ENCODE measurements at regions not wholly inside any gene's neighbourhood (a gene's known extent, or its start where the extent isn't known, plus 50 kb on each side); places are given as distances from the start of the nearest gene placed in this dataset.

GRCh38 chr16:80199614-80200013 lies 341.2 kb upstream of the DYNLRB2 start:
- no peak for TF ChIP-seq CTCF (IDR thresholded peaks at IDR 0.05; ENCODE audit: unreplicated experiment)
- DNase-seq (ENCODE audit: low spot score in 2 of 2, unreplicated experiment in 2 of 2), result no peak
- Mint-ChIP-seq H3K4me1 (no peaks in the 10 kb centered on the region), H3K27ac (no peak overlapping the region), H3K36me3 (no peaks in the 10 kb centered on the region), H3K27me3 (ENCODE audit: low read depth) (peaks cover 15% of the 10 kb centered on the region), H3K4me3 (no peak overlapping the region), H3K9me3 (no peaks in the 10 kb centered on the region)

GRCh38 chr16:80198311-80199299 lies 342.2 kb upstream of the DYNLRB2 start:
- no peaks in the 10 kb centered on the region for H3K9me3 Mint-ChIP-seq
- H3K27me3 Mint-ChIP-seq (ENCODE audit: low read depth), result peaks cover 10% of the 10 kb centered on the region
- DNase-seq (ENCODE audit: low spot score in 2 of 2, unreplicated experiment in 2 of 2), result no peak
- H3K4me1 Mint-ChIP-seq, result no peaks in the 10 kb centered on the region
- H3K36me3 Mint-ChIP-seq, result no peaks in the 10 kb centered on the region
- H3K4me3 Mint-ChIP-seq, result no peak overlapping the region
- TF ChIP-seq CTCF (IDR thresholded peaks at IDR 0.05; ENCODE audit: unreplicated experiment), result no peak
- no peak overlapping the region for H3K27ac Mint-ChIP-seq

GRCh38 chr16:80197741-80198201 lies 343.0 kb upstream of the DYNLRB2 start:
- peaks cover 11% of the 10 kb centered on the region for H3K27me3 Mint-ChIP-seq (ENCODE audit: low read depth)
- H3K9me3 Mint-ChIP-seq, result no peaks in the 10 kb centered on the region
- H3K27ac Mint-ChIP-seq, result no peak overlapping the region
- DNase-seq (ENCODE audit: low spot score in 2 of 2, unreplicated experiment in 2 of 2), result no peak
- no peaks in the 10 kb centered on the region for H3K4me1 Mint-ChIP-seq
- TF ChIP-seq CTCF (IDR thresholded peaks at IDR 0.05; ENCODE audit: unreplicated experiment), result no peak
- no peaks in the 10 kb centered on the region for H3K36me3 Mint-ChIP-seq
- H3K4me3 Mint-ChIP-seq, result no peak overlapping the region

- peaks cover 7% of the 10 kb centered on the region for H3K27me3 Mint-ChIP-seq (ENCODE audit: low read depth)
- H3K4me3 Mint-ChIP-seq, result no peak overlapping the region
- no peaks in the 10 kb centered on the region for H3K4me1 Mint-ChIP-seq
- no peak for TF ChIP-seq CTCF (IDR thresholded peaks at IDR 0.05; ENCODE audit: unreplicated experiment)
- H3K27ac Mint-ChIP-seq, result no peak overlapping the region
- H3K9me3 Mint-ChIP-seq, result no peaks in the 10 kb centered on the region
- no peaks in the 10 kb centered on the region for H3K36me3 Mint-ChIP-seq
- no peak for DNase-seq (ENCODE audit: low spot score in 2 of 2, unreplicated experiment in 2 of 2)
Observed at GRCh38 chr16:80191928-80192327, 348.9 kb upstream of the DYNLRB2 start.

- TF ChIP-seq CTCF (IDR thresholded peaks at IDR 0.05; ENCODE audit: unreplicated experiment), result no peak
- Mint-ChIP-seq H3K36me3 (no peaks in the 10 kb centered on the region), H3K27me3 (ENCODE audit: low read depth) (peaks cover 9% of the 10 kb centered on the region), H3K4me1 (no peaks in the 10 kb centered on the region), H3K27ac (no peak overlapping the region), H3K9me3 (no peaks in the 10 kb centered on the region), H3K4me3 (no peak overlapping the region)
- no peak for DNase-seq (ENCODE audit: low spot score in 2 of 2, unreplicated experiment in 2 of 2)
Observed at GRCh38 chr16:80189476-80190175, 351.2 kb upstream of the DYNLRB2 start.
